HG02870 (cell line): ENCODE measurements at regions not wholly inside any gene's neighbourhood (a gene's known extent, or its start where the extent isn't known, plus 50 kb on each side); places are given as distances from the start of the nearest gene placed in this dataset.
"Not testable (repeated sequence)": the region's sequence is repeated elsewhere in the genome, so short reads cannot be mapped to it uniquely, and the experiment has no call there.

Experiments
- ATAC-seq: cut with Tn5 transposase; IDR thresholded peaks from one replicate; pipeline ENCODE4 v1.9.1; 2021; ENCODE audit warnings: mild to moderate bottlenecking, moderate library complexity; ENCODE audit not compliant: unreplicated experiment

- ATAC-seq, result peak; percentile 79
Measured at GRCh38 chr13:61880578-61881283, 465.1 kb upstream of the PCDH20 start.

- ATAC-seq, result not testable (repeated sequence)
Measured at GRCh38 chr13:61878565-61878964, 462.9 kb upstream of the PCDH20 start.

GRCh38 chr13:61874970-61875579 lies 459.4 kb upstream of the PCDH20 start:
- no peak for ATAC-seq

GRCh38 chr13:61873717-61874116 lies 458.1 kb upstream of the PCDH20 start:
- ATAC-seq, result no peak

GRCh38 chr13:61857198-61857597 lies 441.5 kb upstream of the PCDH20 start:
- ATAC-seq, result no peak

GRCh38 chr13:61852116-61852619 lies 436.5 kb upstream of the PCDH20 start:
- no peak for ATAC-seq

GRCh38 chr13:61850794-61851193 lies 435.1 kb upstream of the PCDH20 start:
- no peak for ATAC-seq

- no peak for ATAC-seq
Measured at GRCh38 chr13:61838568-61838967, 422.9 kb upstream of the PCDH20 start.

GRCh38 chr13:61833228-61833627 lies 417.6 kb upstream of the PCDH20 start:
- no peak for ATAC-seq

- ATAC-seq, result no peak
Measured at GRCh38 chr13:61831026-61831425, 415.4 kb upstream of the PCDH20 start.

- no peak for ATAC-seq
Measured at GRCh38 chr13:61830475-61830874, 414.8 kb upstream of the PCDH20 start.

GRCh38 chr13:61824168-61824567 lies 408.5 kb upstream of the PCDH20 start:
- ATAC-seq, result no peak

GRCh38 chr13:61812286-61812685 lies 396.6 kb upstream of the PCDH20 start:
- ATAC-seq, result no peak

- no peak for ATAC-seq
Measured at GRCh38 chr13:61810065-61810464, 394.4 kb upstream of the PCDH20 start.

GRCh38 chr13:61797397-61797796 lies 381.7 kb upstream of the PCDH20 start:
- ATAC-seq, result no peak

- ATAC-seq, result no peak
Measured at GRCh38 chr13:61795580-61795979, 379.9 kb upstream of the PCDH20 start.

GRCh38 chr13:61779456-61779855 lies 363.8 kb upstream of the PCDH20 start:
- no peak for ATAC-seq

GRCh38 chr13:61778531-61778930 lies 362.9 kb upstream of the PCDH20 start:
- ATAC-seq, result no peak

GRCh38 chr13:61777899-61778298 lies 362.2 kb upstream of the PCDH20 start:
- no peak for ATAC-seq

- no peak for ATAC-seq
Measured at GRCh38 chr13:61777271-61777670, 361.6 kb upstream of the PCDH20 start.

- no peak for ATAC-seq
Measured at GRCh38 chr13:61774903-61775302, 359.3 kb upstream of the PCDH20 start.

GRCh38 chr13:61770681-61771080 lies 355.0 kb upstream of the PCDH20 start:
- no peak for ATAC-seq

- no peak for ATAC-seq
Measured at GRCh38 chr13:61768175-61768574, 352.5 kb upstream of the PCDH20 start.
